GM12878 (cell line): ENCODE measurements at regions not wholly inside any gene's neighbourhood (a gene's known extent, or its start where the extent isn't known, plus 50 kb on each side); places are given as distances from the start of the nearest gene placed in this dataset.

ENCODE experiments used
- CTCF ChIP-seq, 3 experiments: IDR thresholded peaks in 2 of 3; conservative IDR thresholded peaks in 1 of 3; 2 replicates each; pipeline ENCODE4 v1.5.1; 2011; ENCODE audit warnings: low read depth in 3 of 3, low read length in 3 of 3, mild to moderate bottlenecking in 3 of 3, control low read depth in 2 of 3, moderate library complexity in 2 of 3, inconsistent platforms in 1 of 3, mixed read lengths in 1 of 3; ENCODE audit not compliant: control insufficient read depth in 2 of 3, insufficient read depth in 1 of 3; ENCODE audit errors: extremely low read depth in 1 of 3
- PKNOX1 ChIP-seq: fragments of 450-650 bp; IDR thresholded peaks from 2 replicates; pipeline ENCODE4 v1.6.1; 2016; ENCODE audit warnings: mild to moderate bottlenecking
- TAF1 ChIP-seq: IDR thresholded peaks from 2 replicates; pipeline ENCODE4 v1.6.1; 2011; ENCODE audit warnings: mild to moderate bottlenecking, low read depth, low read length, borderline replicate concordance
- TF ChIP-seq, protein P1 (sequence below): IDR thresholded peaks from 2 replicates; pipeline ENCODE4 v1.6.1; 2012; ENCODE audit warnings: low read depth, low read length, improper control_type of control experiment
- TF ChIP-seq, protein P2 (sequence below): IDR thresholded peaks from 2 replicates; pipeline ENCODE4 v1.6.1; 2012; ENCODE audit warnings: low read depth, low read length, improper control_type of control experiment

DNA sequence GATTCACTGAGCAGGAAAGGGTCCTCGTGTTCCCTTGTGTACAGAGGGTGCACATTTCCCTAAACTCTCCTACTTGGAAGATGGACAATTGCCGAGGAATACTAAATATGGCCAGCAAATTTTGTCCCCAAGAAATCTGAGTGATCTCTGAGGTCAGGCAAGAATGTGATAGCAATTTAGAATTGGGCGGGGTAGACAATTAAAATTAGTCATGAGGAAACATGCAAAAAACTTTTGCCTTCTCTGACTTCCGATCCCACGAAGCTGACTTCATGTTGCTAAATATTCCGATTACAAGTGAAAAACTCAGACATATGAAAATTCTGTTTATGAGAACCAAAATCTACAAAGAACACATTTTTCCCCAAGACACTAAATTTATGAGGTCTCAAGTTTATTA, 453.9 kb upstream of the ZFP42 start:
- TF ChIP-seq CTCF (IDR thresholded peaks at IDR 0.05 in 2 of 3, conservative IDR thresholded peaks at IDR 0.05 in 1 of 3; ENCODE audit: control insufficient read depth in 2 of 3, extremely low read depth in 1 of 3, insufficient read depth in 1 of 3, low read depth in 3 of 3, low read length in 3 of 3) (no peak), PKNOX1 (no peak), TAF1 (no peak)
- TF ChIP-seq, protein P1, sequence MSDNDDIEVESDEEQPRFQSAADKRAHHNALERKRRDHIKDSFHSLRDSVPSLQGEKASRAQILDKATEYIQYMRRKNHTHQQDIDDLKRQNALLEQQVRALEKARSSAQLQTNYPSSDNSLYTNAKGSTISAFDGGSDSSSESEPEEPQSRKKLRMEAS = no peak
- TF ChIP-seq, protein P2, sequence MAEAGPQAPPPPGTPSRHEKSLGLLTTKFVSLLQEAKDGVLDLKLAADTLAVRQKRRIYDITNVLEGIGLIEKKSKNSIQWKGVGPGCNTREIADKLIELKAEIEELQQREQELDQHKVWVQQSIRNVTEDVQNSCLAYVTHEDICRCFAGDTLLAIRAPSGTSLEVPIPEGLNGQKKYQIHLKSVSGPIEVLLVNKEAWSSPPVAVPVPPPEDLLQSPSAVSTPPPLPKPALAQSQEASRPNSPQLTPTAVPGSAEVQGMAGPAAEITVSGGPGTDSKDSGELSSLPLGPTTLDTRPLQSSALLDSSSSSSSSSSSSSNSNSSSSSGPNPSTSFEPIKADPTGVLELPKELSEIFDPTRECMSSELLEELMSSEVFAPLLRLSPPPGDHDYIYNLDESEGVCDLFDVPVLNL = no peak
